OCI-LY1 (cell line): ENCODE measurements at regions not wholly inside any gene's neighbourhood (a gene's known extent, or its start where the extent isn't known, plus 50 kb on each side); places are given as distances from the start of the nearest gene placed in this dataset.

Source experiments
- EZH2 ChIP-seq: fragments of 200-600 bp; sonication (generic), shearing (Covaris generic); IDR thresholded peaks from 2 replicates; pipeline ENCODE4 v1.8.0; 2017; ENCODE audit warnings: borderline replicate concordance, mixed run types, mild to moderate bottlenecking, antibody characterized with exemption, low read length, moderate library complexity, mixed read lengths
- TF ChIP-seq, protein P1 (sequence below): fragments of 200-600 bp; sonication (generic), shearing (Covaris generic); IDR thresholded peaks from 2 replicates; pipeline ENCODE4 v1.5.1; 2017; ENCODE audit warnings: mild to moderate bottlenecking, antibody characterized with exemption, low read length, moderate library complexity, mixed read lengths

GRCh38 chr4:187565416-187565815 is 430.2 kb upstream of the ZFP42 start:
- TF ChIP-seq, protein P1, sequence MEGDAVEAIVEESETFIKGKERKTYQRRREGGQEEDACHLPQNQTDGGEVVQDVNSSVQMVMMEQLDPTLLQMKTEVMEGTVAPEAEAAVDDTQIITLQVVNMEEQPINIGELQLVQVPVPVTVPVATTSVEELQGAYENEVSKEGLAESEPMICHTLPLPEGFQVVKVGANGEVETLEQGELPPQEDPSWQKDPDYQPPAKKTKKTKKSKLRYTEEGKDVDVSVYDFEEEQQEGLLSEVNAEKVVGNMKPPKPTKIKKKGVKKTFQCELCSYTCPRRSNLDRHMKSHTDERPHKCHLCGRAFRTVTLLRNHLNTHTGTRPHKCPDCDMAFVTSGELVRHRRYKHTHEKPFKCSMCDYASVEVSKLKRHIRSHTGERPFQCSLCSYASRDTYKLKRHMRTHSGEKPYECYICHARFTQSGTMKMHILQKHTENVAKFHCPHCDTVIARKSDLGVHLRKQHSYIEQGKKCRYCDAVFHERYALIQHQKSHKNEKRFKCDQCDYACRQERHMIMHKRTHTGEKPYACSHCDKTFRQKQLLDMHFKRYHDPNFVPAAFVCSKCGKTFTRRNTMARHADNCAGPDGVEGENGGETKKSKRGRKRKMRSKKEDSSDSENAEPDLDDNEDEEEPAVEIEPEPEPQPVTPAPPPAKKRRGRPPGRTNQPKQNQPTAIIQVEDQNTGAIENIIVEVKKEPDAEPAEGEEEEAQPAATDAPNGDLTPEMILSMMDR: no peak
- no peak for TF ChIP-seq EZH2
